ENCODE measurements at regions not wholly inside any gene's neighbourhood (a gene's known extent, or its start where the extent isn't known, plus 50 kb on each side); places are given as distances from the start of the nearest gene placed in this dataset.

- TF ChIP-seq EZH2 (IDR thresholded peaks at IDR 0.05; ENCODE audit: borderline replicate concordance, low read length) (no peak), CTCF (IDR thresholded peaks at IDR 0.05; ENCODE audit: low read length) (no peak)
These were observed 897.1 kb downstream of the GATA3 start for GRCh38 chr10:8951440-8952089.
